ENCODE measurements at regions not wholly inside any gene's neighbourhood (a gene's known extent, or its start where the extent isn't known, plus 50 kb on each side); places are given as distances from the start of the nearest gene placed in this dataset.
"Not testable (repeated sequence)": the region's sequence is repeated elsewhere in the genome, so short reads cannot be mapped to it uniquely, and the experiment has no call there.

- not testable (repeated sequence) for H3K79me2 ChIP-seq (ENCODE audit: insufficient read depth, low read length); H3K4me1 ChIP-seq (ENCODE audit: insufficient read depth, low read length, severe bottlenecking); H2AFZ ChIP-seq (ENCODE audit: low read length); H4K20me1 ChIP-seq (ENCODE audit: insufficient read depth, low read length); H3F3A ChIP-seq (ENCODE audit: insufficient read depth, low read length); H3K27ac ChIP-seq (ENCODE audit: low read depth, low read length, poor library complexity, severe bottlenecking); H3K27me3 ChIP-seq (ENCODE audit: insufficient read depth, low read length); H3K9me2 ChIP-seq (ENCODE audit: low read depth, low read length); H3K9me3 ChIP-seq (ENCODE audit: low read length); H3K9ac ChIP-seq (ENCODE audit: low read length); H3K36me3 ChIP-seq (ENCODE audit: insufficient read depth, low read length)
- H3K4me3 ChIP-seq (ENCODE audit: low read depth, low read length, poor library complexity, severe bottlenecking), result peak overlapping the region; percentile 29
- H3K4me2 ChIP-seq (ENCODE audit: low read length), result peak overlapping the region; percentile 39; the same call in 1 of the 2 replicates
Observed at GRCh38 chr4:74505355-74505978, 60.5 kb downstream of the AREG start.

- not testable (repeated sequence) for H3K9me3 ChIP-seq (ENCODE audit: low read length); H3K36me3 ChIP-seq (ENCODE audit: insufficient read depth, low read length); H3K9ac ChIP-seq (ENCODE audit: low read length); H3K4me3 ChIP-seq (ENCODE audit: low read depth, low read length, poor library complexity, severe bottlenecking); H3F3A ChIP-seq (ENCODE audit: insufficient read depth, low read length); H4K20me1 ChIP-seq (ENCODE audit: insufficient read depth, low read length); H2AFZ ChIP-seq (ENCODE audit: low read length); H3K79me2 ChIP-seq (ENCODE audit: insufficient read depth, low read length); H3K9me2 ChIP-seq (ENCODE audit: low read depth, low read length); H3K27me3 ChIP-seq (ENCODE audit: insufficient read depth, low read length); H3K4me1 ChIP-seq (ENCODE audit: insufficient read depth, low read length, severe bottlenecking); H3K4me2 ChIP-seq (ENCODE audit: low read length); H3K27ac ChIP-seq (ENCODE audit: low read depth, low read length, poor library complexity, severe bottlenecking)
Observed at GRCh38 chr4:74509363-74509762, 64.4 kb downstream of the AREG start.

GRCh38 chr4:74516303-74516702 lies 71.4 kb downstream of the AREG start:
- no peaks in the 10 kb centered on the region for H3K9me3 ChIP-seq (ENCODE audit: low read length)
- no peaks in the 10 kb centered on the region for H4K20me1 ChIP-seq (ENCODE audit: insufficient read depth, low read length)
- no peak overlapping the region for H3K4me2 ChIP-seq (ENCODE audit: low read length)
- H2AFZ ChIP-seq (ENCODE audit: low read length), result no peak overlapping the region
- no peak overlapping the region for H3K9ac ChIP-seq (ENCODE audit: low read length)
- H3K4me1 ChIP-seq (ENCODE audit: insufficient read depth, low read length, severe bottlenecking), result no peaks in the 10 kb centered on the region
- H3K36me3 ChIP-seq (ENCODE audit: insufficient read depth, low read length), result no peaks in the 10 kb centered on the region
- H3F3A ChIP-seq (ENCODE audit: insufficient read depth, low read length), result no peaks in the 10 kb centered on the region
- TF ChIP-seq CTCF (IDR thresholded peaks at IDR 0.05; ENCODE audit: low read length) (no peak), EZH2 (IDR thresholded peaks at IDR 0.05; ENCODE audit: borderline replicate concordance, low read length) (no peak)
- no peaks in the 10 kb centered on the region for H3K9me2 ChIP-seq (ENCODE audit: low read depth, low read length)
- no peak overlapping the region for H3K4me3 ChIP-seq (ENCODE audit: low read depth, low read length, poor library complexity, severe bottlenecking)
- H3K27me3 ChIP-seq (ENCODE audit: insufficient read depth, low read length), result no peaks in the 10 kb centered on the region
- no peaks in the 10 kb centered on the region for H3K79me2 ChIP-seq (ENCODE audit: insufficient read depth, low read length)
- no peak overlapping the region for H3K27ac ChIP-seq (ENCODE audit: low read depth, low read length, poor library complexity, severe bottlenecking)

- H2AFZ ChIP-seq (ENCODE audit: low read length), result no peak overlapping the region
- no peaks in the 10 kb centered on the region for H3K79me2 ChIP-seq (ENCODE audit: insufficient read depth, low read length)
- H3K9ac ChIP-seq (ENCODE audit: low read length), result no peak overlapping the region
- no peaks in the 10 kb centered on the region for H3K9me3 ChIP-seq (ENCODE audit: low read length)
- no peaks in the 10 kb centered on the region for H3K27me3 ChIP-seq (ENCODE audit: insufficient read depth, low read length)
- TF ChIP-seq EZH2 (IDR thresholded peaks at IDR 0.05; ENCODE audit: borderline replicate concordance, low read length), result no peak
- no peak for TF ChIP-seq CTCF (IDR thresholded peaks at IDR 0.05; ENCODE audit: low read length)
- H3K4me2 ChIP-seq (ENCODE audit: low read length), result no peak overlapping the region
- no peaks in the 10 kb centered on the region for H4K20me1 ChIP-seq (ENCODE audit: insufficient read depth, low read length)
- no peaks in the 10 kb centered on the region for H3K36me3 ChIP-seq (ENCODE audit: insufficient read depth, low read length)
- H3K9me2 ChIP-seq (ENCODE audit: low read depth, low read length), result no peaks in the 10 kb centered on the region
- H3K4me3 ChIP-seq (ENCODE audit: low read depth, low read length, poor library complexity, severe bottlenecking), result no peak overlapping the region
- no peak overlapping the region for H3K27ac ChIP-seq (ENCODE audit: low read depth, low read length, poor library complexity, severe bottlenecking)
- no peaks in the 10 kb centered on the region for H3F3A ChIP-seq (ENCODE audit: insufficient read depth, low read length)
- no peaks in the 10 kb centered on the region for H3K4me1 ChIP-seq (ENCODE audit: insufficient read depth, low read length, severe bottlenecking)
Observed at GRCh38 chr4:74517996-74518395, 73.1 kb downstream of the AREG start.
